Superior temporal gyrus (tissue), 1 donor: ENCODE measurements at regions not wholly inside any gene's neighbourhood (a gene's known extent, or its start where the extent isn't known, plus 50 kb on each side); places are given as distances from the start of the nearest gene placed in this dataset.
"Not testable (repeated sequence)": the region's sequence is repeated elsewhere in the genome, so short reads cannot be mapped to it uniquely, and the experiment has no call there.

Source experiments
- DNase-seq: peaks from one replicate; pipeline ENCODE4 v3.0.0-alpha.2; 2016; ENCODE audit errors: extremely low spot score

- peak; percentile 88 for DNase-seq
Observed at GRCh38 chr5:147081311-147081764, 153.5 kb upstream of the STK32A start.

- DNase-seq, result peak; percentile 96
Observed at GRCh38 chr5:147084702-147085101, 150.1 kb upstream of the STK32A start.

GRCh38 chr5:147085409-147085808 is 149.4 kb upstream of the STK32A start:
- DNase-seq, result peak; percentile 68

GRCh38 chr5:147092044-147092443 is 142.8 kb upstream of the STK32A start:
- peak; percentile 89 for DNase-seq

GRCh38 chr5:147093138-147093537 is 141.7 kb upstream of the STK32A start:
- peak; percentile 15 for DNase-seq

GRCh38 chr5:147095740-147096139 is 139.1 kb upstream of the STK32A start:
- no peak for DNase-seq

- DNase-seq, result peak; percentile 70
Observed at GRCh38 chr5:147098233-147098790, 136.5 kb upstream of the STK32A start.

GRCh38 chr5:147101659-147102369 is 133.0 kb upstream of the STK32A start:
- peak; percentile 64 for DNase-seq

- no peak for DNase-seq
Observed at GRCh38 chr5:147112899-147113298, 121.9 kb upstream of the STK32A start.

- DNase-seq, result no peak
Observed at GRCh38 chr5:147113967-147114366, 120.9 kb upstream of the STK32A start.

- not testable (repeated sequence) for DNase-seq
Observed at GRCh38 chr5:147139759-147140158, 95.1 kb upstream of the STK32A start.

- no peak for DNase-seq
Observed at GRCh38 chr5:147140558-147140957, 94.3 kb upstream of the STK32A start.

GRCh38 chr5:147141580-147141979 is 93.2 kb upstream of the STK32A start:
- not testable (repeated sequence) for DNase-seq

GRCh38 chr5:147143215-147143614 is 91.6 kb upstream of the STK32A start:
- DNase-seq, result no peak

- DNase-seq, result no peak
Observed at GRCh38 chr5:147145328-147145727, 89.5 kb upstream of the STK32A start.

- no peak for DNase-seq
Observed at GRCh38 chr5:147148715-147149114, 86.1 kb upstream of the STK32A start.

- DNase-seq, result no peak
Observed at GRCh38 chr5:147152086-147152485, 82.7 kb upstream of the STK32A start.

GRCh38 chr5:147154809-147155208 is 80.0 kb upstream of the STK32A start:
- no peak for DNase-seq

- DNase-seq, result no peak
Observed at GRCh38 chr5:147156012-147156411, 78.8 kb upstream of the STK32A start.

- no peak for DNase-seq
Observed at GRCh38 chr5:147160902-147161700, 73.7 kb upstream of the STK32A start.

GRCh38 chr5:147162740-147163139 is 72.1 kb upstream of the STK32A start:
- no peak for DNase-seq

- no peak for DNase-seq
Observed at GRCh38 chr5:147167529-147167928, 67.3 kb upstream of the STK32A start.
